ENCODE measurements at regions not wholly inside any gene's neighbourhood (a gene's known extent, or its start where the extent isn't known, plus 50 kb on each side); places are given as distances from the start of the nearest gene placed in this dataset.

- TF ChIP-seq EZH2phosphoT487 (IDR thresholded peaks at IDR 0.05; ENCODE audit: borderline replicate concordance, low read depth, low read length) (no peak), CTCF (conservative IDR thresholded peaks at IDR 0.05; ENCODE audit: low read length) (no peak)
These were observed 2387.0 kb downstream of the MAT2B start for GRCh38 chr5:165892383-165892782.
